WTC11 (cell line): ENCODE measurements at regions not wholly inside any gene's neighbourhood (a gene's known extent, or its start where the extent isn't known, plus 50 kb on each side); places are given as distances from the start of the nearest gene placed in this dataset.

ENCODE experiments used
- CDX4 ChIP-seq: fragments of 250-450 bp; sonication (Bioruptor Pico); IDR thresholded peaks from 2 replicates; pipeline ENCODE4 v1.9.0; 2021; ENCODE audit warnings: moderate library complexity, mild to moderate bottlenecking, inconsistent platforms, borderline replicate concordance
- E2F5 ChIP-seq: sonication (generic); formaldehyde crosslinking; IDR thresholded peaks from 2 replicates; pipeline ENCODE4 v1.8.1; 2022; ENCODE audit warnings: mild to moderate bottlenecking, moderate library complexity, missing genetic modification reagents
- TF ChIP-seq, protein P1 (sequence below): fragments of 200-600 bp; IDR thresholded peaks from 2 replicates; pipeline ENCODE4 v1.8.0; 2022; ENCODE audit warnings: antibody characterized with exemption
- TF ChIP-seq, protein P2 (sequence below): sonication (generic); formaldehyde crosslinking; IDR thresholded peaks from 2 replicates; pipeline ENCODE4 v1.8.0; 2022; ENCODE audit warnings: mild to moderate bottlenecking, missing genetic modification reagents

- no peak for TF ChIP-seq CDX4 (CRISPR knock-in tag)
- TF ChIP-seq, protein P1, sequence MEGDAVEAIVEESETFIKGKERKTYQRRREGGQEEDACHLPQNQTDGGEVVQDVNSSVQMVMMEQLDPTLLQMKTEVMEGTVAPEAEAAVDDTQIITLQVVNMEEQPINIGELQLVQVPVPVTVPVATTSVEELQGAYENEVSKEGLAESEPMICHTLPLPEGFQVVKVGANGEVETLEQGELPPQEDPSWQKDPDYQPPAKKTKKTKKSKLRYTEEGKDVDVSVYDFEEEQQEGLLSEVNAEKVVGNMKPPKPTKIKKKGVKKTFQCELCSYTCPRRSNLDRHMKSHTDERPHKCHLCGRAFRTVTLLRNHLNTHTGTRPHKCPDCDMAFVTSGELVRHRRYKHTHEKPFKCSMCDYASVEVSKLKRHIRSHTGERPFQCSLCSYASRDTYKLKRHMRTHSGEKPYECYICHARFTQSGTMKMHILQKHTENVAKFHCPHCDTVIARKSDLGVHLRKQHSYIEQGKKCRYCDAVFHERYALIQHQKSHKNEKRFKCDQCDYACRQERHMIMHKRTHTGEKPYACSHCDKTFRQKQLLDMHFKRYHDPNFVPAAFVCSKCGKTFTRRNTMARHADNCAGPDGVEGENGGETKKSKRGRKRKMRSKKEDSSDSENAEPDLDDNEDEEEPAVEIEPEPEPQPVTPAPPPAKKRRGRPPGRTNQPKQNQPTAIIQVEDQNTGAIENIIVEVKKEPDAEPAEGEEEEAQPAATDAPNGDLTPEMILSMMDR, result no peak
- TF ChIP-seq, protein P2, sequence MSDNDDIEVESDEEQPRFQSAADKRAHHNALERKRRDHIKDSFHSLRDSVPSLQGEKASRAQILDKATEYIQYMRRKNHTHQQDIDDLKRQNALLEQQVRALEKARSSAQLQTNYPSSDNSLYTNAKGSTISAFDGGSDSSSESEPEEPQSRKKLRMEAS, result no peak
- TF ChIP-seq E2F5 (CRISPR knock-in tag), result no peak
Measured at GRCh38 chr6:159505140-159505922, 187.7 kb downstream of the SOD2 start.
